ENCODE measurements at regions not wholly inside any gene's neighbourhood (a gene's known extent, or its start where the extent isn't known, plus 50 kb on each side); places are given as distances from the start of the nearest gene placed in this dataset.
"Not testable (repeated sequence)": the region's sequence is repeated elsewhere in the genome, so short reads cannot be mapped to it uniquely, and the experiment has no call there.

DNA sequence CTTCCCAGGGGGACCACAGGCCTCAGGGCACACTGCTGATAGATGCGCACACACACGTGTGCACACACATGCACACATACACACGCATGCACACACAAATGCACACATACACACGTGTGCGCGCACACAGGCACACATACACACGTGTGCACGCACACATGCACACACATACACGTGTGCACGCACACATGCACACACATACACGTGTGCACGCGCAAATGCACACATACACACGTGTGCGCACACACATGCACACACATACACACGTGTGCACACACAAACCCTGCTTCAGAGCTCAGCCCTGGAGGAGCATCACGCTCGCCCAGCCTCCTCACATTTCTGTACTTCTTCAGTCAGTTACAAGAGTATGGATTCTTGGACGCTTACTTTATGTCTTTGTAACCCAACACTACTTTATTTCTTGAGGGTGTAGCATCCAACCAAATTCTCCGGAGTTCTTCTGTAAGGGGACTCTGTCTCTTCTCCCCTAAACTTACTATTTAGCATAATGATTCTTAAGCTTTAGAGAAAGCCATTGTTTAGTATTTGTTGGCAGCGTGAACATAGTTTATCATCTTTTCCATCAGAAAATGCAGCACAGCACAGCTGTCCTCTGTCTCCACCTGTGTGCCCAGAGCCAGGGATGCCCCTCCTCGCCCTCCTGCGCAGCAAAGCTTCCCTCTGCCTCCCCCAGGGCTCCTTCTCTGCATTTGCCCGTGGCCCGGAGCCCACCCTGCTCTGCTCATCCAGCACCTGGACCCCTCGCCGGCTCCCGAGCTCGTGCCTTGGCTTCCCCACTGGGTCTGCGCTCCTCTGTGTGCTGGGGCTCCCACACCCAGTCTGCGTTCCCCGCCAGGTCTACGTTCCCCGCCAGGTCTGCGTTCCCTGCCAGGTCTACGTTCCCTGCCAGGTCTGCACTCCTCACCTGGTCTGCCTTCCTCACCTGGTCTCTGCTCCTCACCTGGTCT, 74.4 kb upstream of the CTDP1 start (continued):
- no peak for TF ChIP-seq GABPA (IDR thresholded peaks at IDR 0.05 in 1 of 2, conservative IDR thresholded peaks at IDR 0.05 in 1 of 2)
- TF ChIP-seq JUND (IDR thresholded peaks at IDR 0.05), result no peak
- no peak for TF ChIP-seq YY1 (IDR thresholded peaks at IDR 0.05)
- TF ChIP-seq HNF4G (IDR thresholded peaks at IDR 0.05), result no peak
- TF ChIP-seq, protein P1, sequence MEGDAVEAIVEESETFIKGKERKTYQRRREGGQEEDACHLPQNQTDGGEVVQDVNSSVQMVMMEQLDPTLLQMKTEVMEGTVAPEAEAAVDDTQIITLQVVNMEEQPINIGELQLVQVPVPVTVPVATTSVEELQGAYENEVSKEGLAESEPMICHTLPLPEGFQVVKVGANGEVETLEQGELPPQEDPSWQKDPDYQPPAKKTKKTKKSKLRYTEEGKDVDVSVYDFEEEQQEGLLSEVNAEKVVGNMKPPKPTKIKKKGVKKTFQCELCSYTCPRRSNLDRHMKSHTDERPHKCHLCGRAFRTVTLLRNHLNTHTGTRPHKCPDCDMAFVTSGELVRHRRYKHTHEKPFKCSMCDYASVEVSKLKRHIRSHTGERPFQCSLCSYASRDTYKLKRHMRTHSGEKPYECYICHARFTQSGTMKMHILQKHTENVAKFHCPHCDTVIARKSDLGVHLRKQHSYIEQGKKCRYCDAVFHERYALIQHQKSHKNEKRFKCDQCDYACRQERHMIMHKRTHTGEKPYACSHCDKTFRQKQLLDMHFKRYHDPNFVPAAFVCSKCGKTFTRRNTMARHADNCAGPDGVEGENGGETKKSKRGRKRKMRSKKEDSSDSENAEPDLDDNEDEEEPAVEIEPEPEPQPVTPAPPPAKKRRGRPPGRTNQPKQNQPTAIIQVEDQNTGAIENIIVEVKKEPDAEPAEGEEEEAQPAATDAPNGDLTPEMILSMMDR (IDR thresholded peaks at IDR 0.05; ENCODE audit: low read depth, low read length, missing input control), result no peak
- TF ChIP-seq FOXA2 (IDR thresholded peaks at IDR 0.05), result no peak

DNA sequence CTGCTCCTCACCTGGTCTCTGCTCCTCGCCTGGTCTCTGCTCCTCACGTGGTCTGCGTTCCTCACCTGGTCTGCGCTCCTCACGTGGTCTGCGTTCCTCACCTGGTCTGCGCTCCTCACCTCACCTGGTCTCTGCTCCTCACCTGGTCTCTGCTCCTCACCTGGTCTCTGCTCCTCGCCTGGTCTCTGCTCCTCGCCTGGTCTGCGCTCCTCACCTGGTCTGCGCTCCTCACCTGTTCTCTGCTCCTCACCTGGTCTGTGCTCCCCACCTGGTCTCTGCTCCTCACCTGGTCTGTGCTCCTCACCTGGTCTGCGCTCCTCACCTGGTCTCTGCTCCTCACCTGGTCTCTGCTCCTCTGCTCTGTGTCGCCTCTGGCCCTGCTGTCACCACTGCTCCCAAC, 73.5 kb upstream of the CTDP1 start:
- WGBS, result 91% methylated on average over 13 of the region's 13 CpGs

DNA sequence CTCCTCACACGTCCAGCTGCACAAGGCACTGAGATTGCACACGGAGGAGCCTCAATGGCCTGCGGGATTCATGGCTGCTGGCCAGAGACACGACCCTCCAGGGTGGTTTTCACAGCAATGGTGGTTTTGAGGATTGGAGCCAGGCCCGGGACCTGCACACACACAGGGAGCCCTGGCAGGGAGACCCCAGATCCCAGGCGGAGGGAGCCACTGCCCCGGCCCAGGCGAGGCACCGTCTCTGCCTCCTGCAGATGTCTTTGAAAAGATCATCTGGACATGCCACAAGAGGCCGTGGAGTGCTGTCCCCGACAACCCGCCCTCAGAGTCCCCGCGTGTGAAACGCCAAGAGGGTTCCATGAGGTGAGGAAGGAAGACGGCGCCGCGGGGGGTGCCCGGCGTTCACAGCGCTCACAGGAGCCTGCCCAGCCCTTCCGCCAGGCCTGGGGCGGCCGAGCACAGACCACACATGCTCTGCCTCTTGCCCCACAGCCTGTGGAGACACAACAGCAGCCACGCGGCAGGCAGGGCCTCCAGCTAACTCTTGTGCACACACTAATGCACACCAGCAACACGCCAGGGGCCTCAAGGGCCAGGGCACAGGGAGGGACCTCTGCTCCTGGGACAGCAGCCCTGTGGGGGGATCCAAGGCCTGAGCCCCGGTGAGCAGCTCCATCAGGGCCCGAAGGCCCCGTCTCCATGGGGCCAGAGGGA, 72.8 kb upstream of the CTDP1 start:
- TF ChIP-seq, protein P2, sequence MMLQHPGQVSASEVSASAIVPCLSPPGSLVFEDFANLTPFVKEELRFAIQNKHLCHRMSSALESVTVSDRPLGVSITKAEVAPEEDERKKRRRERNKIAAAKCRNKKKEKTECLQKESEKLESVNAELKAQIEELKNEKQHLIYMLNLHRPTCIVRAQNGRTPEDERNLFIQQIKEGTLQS (IDR thresholded peaks at IDR 0.05), result no peak
- TF ChIP-seq RAD21 (IDR thresholded peaks at IDR 0.05) (no peak), FOXA1 (IDR thresholded peaks at IDR 0.05) (no peak)
- DNase-seq (ENCODE audit: low spot score), result no peak
- no peaks in the 10 kb centered on the region for H3K27me3 ChIP-seq (ENCODE audit: control insufficient read depth in 4 of 4, insufficient read depth in 4 of 4, low read length in 3 of 4)
- no peaks in the 10 kb centered on the region for H3K36me3 ChIP-seq (ENCODE audit: control insufficient read depth in 4 of 4, insufficient read depth in 3 of 4, low read depth in 1 of 4, low read length in 3 of 4)
- H3K27ac ChIP-seq (ENCODE audit: low read depth in 1 of 2, low read length in 2 of 2), result no peak overlapping the region
- no peaks in the 10 kb centered on the region for H3K9me3 ChIP-seq (ENCODE audit: control insufficient read depth in 4 of 4, low read length in 3 of 4)
- H3K4me3 ChIP-seq (ENCODE audit: low read depth in 1 of 3, low read length in 3 of 3), result no peak overlapping the region
- H3K4me1 ChIP-seq (ENCODE audit: control insufficient read depth in 4 of 4, insufficient read depth in 4 of 4, low read length in 3 of 4), result no peaks in the 10 kb centered on the region
- 81% methylated on average over 31 of the region's 31 CpGs for WGBS
- no peak overlapping the region for H3K9ac ChIP-seq (ENCODE audit: low read depth in 1 of 2, low read length in 2 of 2)

More for the DNA sequence above, 73.5 kb upstream of the CTDP1 start:
- not testable (repeated sequence) for H3K27me3 ChIP-seq (ENCODE audit: control insufficient read depth in 4 of 4, insufficient read depth in 4 of 4, low read length in 3 of 4); H3K36me3 ChIP-seq (ENCODE audit: control insufficient read depth in 4 of 4, insufficient read depth in 3 of 4, low read depth in 1 of 4, low read length in 3 of 4); H3K4me1 ChIP-seq (ENCODE audit: control insufficient read depth in 4 of 4, insufficient read depth in 4 of 4, low read length in 3 of 4); H3K9me3 ChIP-seq (ENCODE audit: control insufficient read depth in 4 of 4, low read length in 3 of 4); H3K4me3 ChIP-seq (ENCODE audit: low read depth in 1 of 3, low read length in 3 of 3); H3K9ac ChIP-seq (ENCODE audit: low read depth in 1 of 2, low read length in 2 of 2); DNase-seq (ENCODE audit: low spot score); H3K27ac ChIP-seq (ENCODE audit: low read depth in 1 of 2, low read length in 2 of 2)

DNA sequence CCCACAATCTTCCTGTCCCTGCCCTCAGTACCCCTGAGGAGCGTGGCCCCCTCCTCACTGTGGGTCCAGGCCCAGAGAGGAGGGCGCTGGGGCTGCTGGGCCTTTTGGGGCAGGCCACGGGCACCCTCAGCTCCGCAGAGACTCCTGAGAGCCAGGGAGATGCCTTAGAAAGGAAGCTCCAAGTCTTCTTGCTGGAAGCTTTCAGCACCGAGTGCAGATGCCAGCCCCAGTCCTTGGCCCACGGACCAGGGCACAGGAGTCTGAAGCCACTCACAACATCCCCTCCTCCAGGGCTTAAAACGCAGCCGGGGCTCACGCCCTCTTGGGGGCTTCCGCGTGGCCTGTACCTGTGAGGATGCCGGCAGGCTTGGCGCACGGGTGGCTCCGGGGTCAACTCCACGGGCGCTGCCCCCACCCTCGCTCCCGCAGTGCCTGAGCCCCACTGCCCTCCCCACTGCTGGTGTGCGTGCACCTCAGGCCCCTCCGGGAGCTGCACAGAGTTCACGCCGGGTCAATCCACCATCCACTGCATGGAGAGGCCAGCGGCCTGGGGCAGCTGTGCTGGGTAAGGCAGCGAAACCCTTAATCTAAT, 72.1 kb upstream of the CTDP1 start:
- Histone ChIP-seq H3K9me3 (ENCODE audit: control insufficient read depth in 4 of 4, low read length in 3 of 4) (no peaks in the 10 kb centered on the region), H3K4me1 (ENCODE audit: control insufficient read depth in 4 of 4, insufficient read depth in 4 of 4, low read length in 3 of 4) (no peaks in the 10 kb centered on the region), H3K4me3 (ENCODE audit: low read depth in 1 of 3, low read length in 3 of 3) (no peak overlapping the region), H3K27me3 (ENCODE audit: control insufficient read depth in 4 of 4, insufficient read depth in 4 of 4, low read length in 3 of 4) (no peaks in the 10 kb centered on the region), H3K36me3 (ENCODE audit: control insufficient read depth in 4 of 4, insufficient read depth in 3 of 4, low read depth in 1 of 4, low read length in 3 of 4) (no peaks in the 10 kb centered on the region), H3K27ac (ENCODE audit: low read depth in 1 of 2, low read length in 2 of 2) (no peak overlapping the region), H3K9ac (ENCODE audit: low read depth in 1 of 2, low read length in 2 of 2) (no peak overlapping the region)
- no peak for DNase-seq (ENCODE audit: low spot score)
- no peak for TF ChIP-seq HNF4G (IDR thresholded peaks at IDR 0.05)
- TF ChIP-seq, protein P1 (IDR thresholded peaks at IDR 0.05; ENCODE audit: low read depth, low read length, missing input control), result no peak
- WGBS, result 80% methylated on average over 25 of the region's 25 CpGs

Measured in liver (tissue), 8 donors.